ENCODE measurements at regions not wholly inside any gene's neighbourhood (a gene's known extent, or its start where the extent isn't known, plus 50 kb on each side); places are given as distances from the start of the nearest gene placed in this dataset.

DNA sequence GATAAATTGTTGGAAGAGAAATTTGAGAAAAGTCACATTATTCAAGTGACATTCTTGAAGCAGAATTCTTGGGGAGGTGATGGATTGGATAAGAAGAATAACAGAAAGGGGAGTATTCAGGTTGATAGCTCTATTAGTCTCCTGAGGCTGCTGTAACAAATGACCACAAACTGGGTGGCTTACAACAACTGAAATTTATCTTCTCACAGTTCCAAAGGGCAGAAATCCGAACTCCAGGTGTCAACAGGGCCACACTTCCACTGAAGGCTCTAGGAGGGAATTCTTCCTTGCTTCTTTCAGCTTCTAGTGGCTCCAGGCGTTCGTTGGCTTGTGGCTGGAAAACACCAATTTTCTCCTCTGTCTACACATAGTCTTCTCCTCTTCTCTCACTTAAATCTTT lies 99.8 kb downstream of the TES start:
- no peak overlapping the region for H3K9ac ChIP-seq (ENCODE audit: low read length)
- no peak overlapping the region for H3K27ac ChIP-seq (ENCODE audit: low read depth, low read length)
- no peak overlapping the region for H2AFZ ChIP-seq (ENCODE audit: low read depth, low read length, poor library complexity, severe bottlenecking)
- ATAC-seq (no peak), DNase-seq (ENCODE audit: low read depth, low spot score) (no peak)
- no TSS peak for BruUV-seq (replicated peaks)
- H3K4me2 ChIP-seq (ENCODE audit: low read length) = no peak overlapping the region
- H3K9me2 ChIP-seq (ENCODE audit: insufficient read depth) = no peaks in the 10 kb centered on the region
- CTCF ChIA-PET = no interaction called here
- RAD21 ChIA-PET (ENCODE audit: low non-redundant PET in 1 of 2, low total read pairs in 2 of 2, uncharacterized antibody in 2 of 2, unreplicated experiment in 2 of 2) = no interaction called here
- no peaks in the 10 kb centered on the region for H3K9me3 ChIP-seq (ENCODE audit: control insufficient read depth in 1 of 2, insufficient read depth in 1 of 2, low read depth in 1 of 2, low read length in 2 of 2)
- no peak for TF ChIP-seq POLR2AphosphoS5 (IDR thresholded peaks at IDR 0.05; ENCODE audit: low read depth, low read length)
- TF ChIP-seq EGR1 (IDR thresholded peaks at IDR 0.05; ENCODE audit: low read depth) = no peak
- TF ChIP-seq SRF (IDR thresholded peaks at IDR 0.05; ENCODE audit: low read depth) = no peak
- no peak for TF ChIP-seq ELF1 (IDR thresholded peaks at IDR 0.05; ENCODE audit: borderline replicate concordance, low read depth)
- TF ChIP-seq, protein P1, sequence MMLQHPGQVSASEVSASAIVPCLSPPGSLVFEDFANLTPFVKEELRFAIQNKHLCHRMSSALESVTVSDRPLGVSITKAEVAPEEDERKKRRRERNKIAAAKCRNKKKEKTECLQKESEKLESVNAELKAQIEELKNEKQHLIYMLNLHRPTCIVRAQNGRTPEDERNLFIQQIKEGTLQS (IDR thresholded peaks at IDR 0.05) = no peak
- TF ChIP-seq, protein P2, sequence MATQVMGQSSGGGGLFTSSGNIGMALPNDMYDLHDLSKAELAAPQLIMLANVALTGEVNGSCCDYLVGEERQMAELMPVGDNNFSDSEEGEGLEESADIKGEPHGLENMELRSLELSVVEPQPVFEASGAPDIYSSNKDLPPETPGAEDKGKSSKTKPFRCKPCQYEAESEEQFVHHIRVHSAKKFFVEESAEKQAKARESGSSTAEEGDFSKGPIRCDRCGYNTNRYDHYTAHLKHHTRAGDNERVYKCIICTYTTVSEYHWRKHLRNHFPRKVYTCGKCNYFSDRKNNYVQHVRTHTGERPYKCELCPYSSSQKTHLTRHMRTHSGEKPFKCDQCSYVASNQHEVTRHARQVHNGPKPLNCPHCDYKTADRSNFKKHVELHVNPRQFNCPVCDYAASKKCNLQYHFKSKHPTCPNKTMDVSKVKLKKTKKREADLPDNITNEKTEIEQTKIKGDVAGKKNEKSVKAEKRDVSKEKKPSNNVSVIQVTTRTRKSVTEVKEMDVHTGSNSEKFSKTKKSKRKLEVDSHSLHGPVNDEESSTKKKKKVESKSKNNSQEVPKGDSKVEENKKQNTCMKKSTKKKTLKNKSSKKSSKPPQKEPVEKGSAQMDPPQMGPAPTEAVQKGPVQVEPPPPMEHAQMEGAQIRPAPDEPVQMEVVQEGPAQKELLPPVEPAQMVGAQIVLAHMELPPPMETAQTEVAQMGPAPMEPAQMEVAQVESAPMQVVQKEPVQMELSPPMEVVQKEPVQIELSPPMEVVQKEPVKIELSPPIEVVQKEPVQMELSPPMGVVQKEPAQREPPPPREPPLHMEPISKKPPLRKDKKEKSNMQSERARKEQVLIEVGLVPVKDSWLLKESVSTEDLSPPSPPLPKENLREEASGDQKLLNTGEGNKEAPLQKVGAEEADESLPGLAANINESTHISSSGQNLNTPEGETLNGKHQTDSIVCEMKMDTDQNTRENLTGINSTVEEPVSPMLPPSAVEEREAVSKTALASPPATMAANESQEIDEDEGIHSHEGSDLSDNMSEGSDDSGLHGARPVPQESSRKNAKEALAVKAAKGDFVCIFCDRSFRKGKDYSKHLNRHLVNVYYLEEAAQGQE (IDR thresholded peaks at IDR 0.05; ENCODE audit: low read depth) = no peak
- TF ChIP-seq EZH2 (IDR thresholded peaks at IDR 0.05) = no peak
- TF ChIP-seq RAD21 (IDR thresholded peaks at IDR 0.05; ENCODE audit: low read depth) = no peak
- no peak for TF ChIP-seq YY1 (IDR thresholded peaks at IDR 0.05; ENCODE audit: extremely low read depth, insufficient replicate concordance, low read depth, low read length)
- no peak for TF ChIP-seq ZNF274 (IDR thresholded peaks at IDR 0.05; ENCODE audit: low read depth, low read length)
- TF ChIP-seq JUND (IDR thresholded peaks at IDR 0.05) = no peak
- intact Hi-C loops (cut with micrococcal nuclease) = no loop called here
- no peak overlapping the region for H3K4me3 ChIP-seq (replicated peaks in 1 of 2; ENCODE audit: low read depth in 1 of 2, low read length in 2 of 2)
- H3K36me3 ChIP-seq (ENCODE audit: control insufficient read depth in 1 of 2, insufficient read depth in 2 of 2, low read length in 2 of 2) = no peaks in the 10 kb centered on the region
- H3K27me3 ChIP-seq (ENCODE audit: insufficient read depth, low read length) = no peaks in the 10 kb centered on the region
- H3K79me2 ChIP-seq (ENCODE audit: insufficient read depth, low read length) = no peaks in the 10 kb centered on the region
- POLR2A ChIA-PET = no interaction called here
- H3K4me1 ChIP-seq (ENCODE audit: control insufficient read depth in 1 of 2, insufficient read depth in 2 of 2, low read length in 2 of 2) = peaks cover under 1 to 18% of the 10 kb centered on the region in 2 experiments
- no peaks in the 10 kb centered on the region for H4K20me1 ChIP-seq (ENCODE audit: insufficient read depth)

All from HCT116 (cell line).